HEK293 (cell line): ENCODE measurements at regions not wholly inside any gene's neighbourhood (a gene's known extent, or its start where the extent isn't known, plus 50 kb on each side); places are given as distances from the start of the nearest gene placed in this dataset.
A peak's percentile ranks its signal among the peaks of the same experiment; 100 is the strongest.

Source experiments
- CTCF ChIA-PET: fragments of 350-600 bp; formaldehyde crosslinking; extraction: SDS; loops from one replicate; lab custom pipeline; 2021; ENCODE audit warnings: antibody characterized with exemption; lab: Yijun Ruan, JAX
- POLR2A ChIA-PET: fragments of 300-600 bp; formaldehyde crosslinking; extraction: SDS; loops from one replicate; lab custom pipeline; 2020; ENCODE audit warnings: antibody characterized with exemption, inconsistent platforms; lab: Yijun Ruan, JAX
- H3K27ac ChIP-seq: fragments of 200-500 bp; sonication (Bioruptor generic); 2 replicates; pipeline ENCODE4 v1.5.1; 2014; ENCODE audit warnings: low read depth, low read length, control low read depth, inconsistent platforms; ENCODE audit errors: extremely low read depth
- H3K36me3 ChIP-seq, 2 experiments: fragments of 200-500 bp in 1 of 2; sonication (Bioruptor generic) in 1 of 2; 1 replicate in 1 of 2; 2 replicates in 1 of 2; pipeline ENCODE4 v1.5.1; 2014 to 2017; ENCODE audit warnings: inconsistent platforms in 2 of 2, low read length in 2 of 2; ENCODE audit not compliant: control insufficient read depth in 2 of 2, insufficient read depth in 1 of 2
- H3K4me1 ChIP-seq: fragments of 200-500 bp; sonication (Bioruptor generic); 2 replicates; pipeline ENCODE4 v1.5.1; 2014; ENCODE audit warnings: mild to moderate bottlenecking, low read length, inconsistent platforms; ENCODE audit not compliant: control insufficient read depth, insufficient read depth
- H3K4me3 ChIP-seq: 2 replicates; pipeline ENCODE4 v1.5.1; 2011; ENCODE audit warnings: low read depth, mild to moderate bottlenecking, control low read depth, low read length, moderate library complexity
- H3K9me3 ChIP-seq: fragments of 200-500 bp; sonication (Bioruptor generic); 2 replicates; pipeline ENCODE4 v1.5.1; 2014; ENCODE audit warnings: low read depth, low read length, inconsistent platforms; ENCODE audit not compliant: control insufficient read depth, insufficient read depth
- CTCF ChIP-seq: fragments of 450-650 bp; formaldehyde crosslinking; IDR thresholded peaks from 2 replicates; pipeline ENCODE4 v1.5.1; 2016; ENCODE audit warnings: missing biosample characterization, missing genetic modification characterization
- FEZF1 ChIP-seq: fragments of 450-650 bp; formaldehyde crosslinking; IDR thresholded peaks from 2 replicates; pipeline ENCODE4 v1.5.1; 2016; ENCODE audit warnings: missing biosample characterization, missing genetic modification characterization
- GLIS2 ChIP-seq: fragments of 450-650 bp; formaldehyde crosslinking; IDR thresholded peaks from 2 replicates; pipeline ENCODE4 v1.5.1; 2016; ENCODE audit warnings: missing biosample characterization, missing genetic modification characterization
- PRDM10 ChIP-seq: fragments of 450-650 bp; formaldehyde crosslinking; IDR thresholded peaks from 2 replicates; pipeline ENCODE4 v1.5.1; 2016; ENCODE audit warnings: missing biosample characterization, missing genetic modification characterization
- SCRT1 ChIP-seq: fragments of 450-650 bp; formaldehyde crosslinking; IDR thresholded peaks from 2 replicates; pipeline ENCODE4 v1.5.1; 2016; ENCODE audit warnings: missing biosample characterization, missing genetic modification characterization, borderline replicate concordance
- ZBTB17 ChIP-seq: fragments of 450-650 bp; formaldehyde crosslinking; IDR thresholded peaks from 2 replicates; pipeline ENCODE4 v1.5.1; 2016; ENCODE audit warnings: missing biosample characterization, missing genetic modification characterization
- ZBTB20 ChIP-seq: fragments of 450-650 bp; formaldehyde crosslinking; IDR thresholded peaks from 2 replicates; pipeline ENCODE4 v1.5.1; 2016; ENCODE audit warnings: missing biosample characterization, missing genetic modification characterization
- ZIC2 ChIP-seq: fragments of 450-650 bp; formaldehyde crosslinking; IDR thresholded peaks from 2 replicates; pipeline ENCODE4 v1.5.1; 2016; ENCODE audit warnings: missing biosample characterization, missing genetic modification characterization
- ZNF155 ChIP-seq: fragments of 450-650 bp; formaldehyde crosslinking; IDR thresholded peaks from 2 replicates; pipeline ENCODE4 v1.5.1; 2016; ENCODE audit warnings: missing biosample characterization, missing genetic modification characterization
- ZNF174 ChIP-seq: fragments of 450-650 bp; formaldehyde crosslinking; IDR thresholded peaks from 2 replicates; pipeline ENCODE4 v1.5.0; 2017; ENCODE audit warnings: missing biosample characterization, mild to moderate bottlenecking, missing genetic modification characterization
- ZNF175 ChIP-seq: fragments of 450-650 bp; formaldehyde crosslinking; IDR thresholded peaks from 2 replicates; pipeline ENCODE4 v1.5.1; 2016; ENCODE audit warnings: missing biosample characterization, missing genetic modification characterization
- ZNF18 ChIP-seq: fragments of 450-650 bp; formaldehyde crosslinking; IDR thresholded peaks from 2 replicates; pipeline ENCODE4 v1.5.1; 2016; ENCODE audit warnings: missing biosample characterization, missing genetic modification characterization
- ZNF274 ChIP-seq, 2 experiments: fragments of 200-500 bp in 1 of 2; fragments of 450-650 bp in 1 of 2; sonication (Bioruptor generic) in 1 of 2; formaldehyde crosslinking in 1 of 2; IDR thresholded peaks; 2 replicates each; pipeline versions ENCODE4 v1.5.1 to v1.6.1; 2014 to 2016; ENCODE audit warnings: borderline replicate concordance in 1 of 2, inconsistent platforms in 1 of 2, low read length in 1 of 2, missing biosample characterization in 1 of 2, missing genetic modification characterization in 1 of 2
- ZNF350 ChIP-seq: fragments of 450-650 bp; formaldehyde crosslinking; IDR thresholded peaks from 2 replicates; pipeline ENCODE4 v1.5.0; 2017; ENCODE audit warnings: missing biosample characterization, mild to moderate bottlenecking, missing genetic modification characterization
- ZNF37A ChIP-seq: fragments of 450-650 bp; IDR thresholded peaks from 2 replicates; pipeline ENCODE4 v1.5.1; 2018; ENCODE audit warnings: missing biosample characterization, missing genetic modification characterization
- ZNF394 ChIP-seq: fragments of 450-650 bp; formaldehyde crosslinking; IDR thresholded peaks from 2 replicates; pipeline ENCODE4 v1.5.1; 2016; ENCODE audit warnings: missing biosample characterization, missing genetic modification characterization, mild to moderate bottlenecking, moderate library complexity, borderline replicate concordance
- ZNF404 ChIP-seq: fragments of 450-650 bp; formaldehyde crosslinking; IDR thresholded peaks from 2 replicates; pipeline ENCODE4 v1.5.1; 2017; ENCODE audit warnings: missing biosample characterization, missing genetic modification characterization
- ZNF416 ChIP-seq: fragments of 450-650 bp; formaldehyde crosslinking; IDR thresholded peaks from 2 replicates; pipeline ENCODE4 v1.5.1; 2016; ENCODE audit warnings: missing biosample characterization, missing genetic modification characterization
- ZNF473 ChIP-seq: fragments of 450-650 bp; formaldehyde crosslinking; IDR thresholded peaks from 2 replicates; pipeline ENCODE4 v1.5.1; 2017; ENCODE audit warnings: missing biosample characterization, missing genetic modification characterization
- ZNF544 ChIP-seq: fragments of 450-650 bp; formaldehyde crosslinking; IDR thresholded peaks from 2 replicates; pipeline ENCODE4 v1.5.0; 2017; ENCODE audit warnings: missing biosample characterization, missing genetic modification characterization
- ZNF654 ChIP-seq: fragments of 450-650 bp; formaldehyde crosslinking; IDR thresholded peaks from 2 replicates; pipeline ENCODE4 v1.5.1; 2016; ENCODE audit warnings: low read depth, missing biosample characterization, missing genetic modification characterization
- ZNF660 ChIP-seq: fragments of 450-650 bp; IDR thresholded peaks from 2 replicates; pipeline ENCODE4 v1.5.1; 2018; ENCODE audit warnings: missing biosample characterization, mild to moderate bottlenecking, missing genetic modification characterization
- ZNF677 ChIP-seq: fragments of 450-650 bp; IDR thresholded peaks from 2 replicates; pipeline ENCODE4 v1.5.0; 2018; ENCODE audit warnings: missing biosample characterization, mild to moderate bottlenecking, missing genetic modification characterization, moderate library complexity
- ZNF707 ChIP-seq: fragments of 450-650 bp; formaldehyde crosslinking; IDR thresholded peaks from 2 replicates; pipeline ENCODE4 v1.5.1; 2016; ENCODE audit warnings: missing biosample characterization, missing genetic modification characterization
- ZNF768 ChIP-seq: fragments of 450-650 bp; formaldehyde crosslinking; IDR thresholded peaks from 2 replicates; pipeline ENCODE4 v1.5.1; 2018; ENCODE audit warnings: missing biosample characterization, mild to moderate bottlenecking, missing genetic modification characterization
- ZSCAN23 ChIP-seq: fragments of 450-650 bp; formaldehyde crosslinking; IDR thresholded peaks from 2 replicates; pipeline ENCODE4 v1.5.1; 2016; ENCODE audit warnings: missing biosample characterization, missing genetic modification characterization

- no peaks in the 10 kb centered on the region for H3K4me1 ChIP-seq
- ChIA-PET CTCF (interaction anchor here (0.6 to 9.6 kb wide), 37 partner anchors 9 to 685 kb away, joined by 3 to 212 read pairs (median 5); partner anchors contain the start of genes ARHGEF37, CSNK1A1, IL17B and PCYOX1L), POLR2A (no interaction called here)
- no peak overlapping the region for H3K27ac ChIP-seq
- TF ChIP-seq ZIC2: no peak
- TF ChIP-seq ZNF274 (IDR thresholded peaks at IDR 0.05; ENCODE audit: low read length): no peak
- TF ChIP-seq ZNF274 (tag by site-specific recombination; IDR thresholded peaks at IDR 0.05; ENCODE audit: borderline replicate concordance): no peak
- TF ChIP-seq ZNF544 (tag by site-specific recombination): no peak
- TF ChIP-seq GLIS2 (tag by site-specific recombination): no peak
- no peak for TF ChIP-seq ZNF350 (tag by site-specific recombination)
- TF ChIP-seq SCRT1 (tag by site-specific recombination): no peak
- TF ChIP-seq ZNF175 (tag by site-specific recombination): no peak
- TF ChIP-seq ZSCAN23 (tag by site-specific recombination): no peak
- no peak for TF ChIP-seq ZNF654
- TF ChIP-seq ZNF660 (tag by site-specific recombination): no peak
- no peak for TF ChIP-seq ZNF404
- no peak for TF ChIP-seq ZBTB20 (tag by site-specific recombination)
- no peaks in the 10 kb centered on the region for H3K36me3 ChIP-seq
- H3K9me3 ChIP-seq: no peaks in the 10 kb centered on the region
- no peak overlapping the region for H3K4me3 ChIP-seq
Observed at GRCh38 chr5:149435015-149435376, 55.9 kb upstream of the IL17B start.

- H3K4me3 ChIP-seq: no peak overlapping the region
- H3K4me1 ChIP-seq: no peaks in the 10 kb centered on the region
- no peaks in the 10 kb centered on the region for H3K36me3 ChIP-seq
- H3K27ac ChIP-seq: no peak overlapping the region
- TF ChIP-seq ZNF37A (no peak), PRDM10 (peak; percentile 12; the same call in 1 of the 2 replicates), ZNF155 (tag by site-specific recombination) (no peak), ZNF18 (no peak), ZBTB17 (no peak), FEZF1 (tag by site-specific recombination) (no peak), ZNF768 (tag by site-specific recombination) (no peak), ZNF707 (tag by site-specific recombination) (no peak), ZNF394 (no peak), ZNF350 (tag by site-specific recombination) (no peak), ZNF416 (tag by site-specific recombination) (no peak), ZNF654 (peak; percentile 66), ZNF677 (tag by site-specific recombination) (no peak), CTCF (peak; percentile 83), ZNF473 (tag by site-specific recombination) (no peak), ZNF174 (tag by site-specific recombination) (no peak)
- no peaks in the 10 kb centered on the region for H3K9me3 ChIP-seq
- POLR2A ChIA-PET: no interaction called here
- CTCF ChIA-PET: interaction anchor here (0.6 to 9.6 kb wide), 45 partner anchors 9 to 184 kb away, joined by 3 to 212 read pairs (median 5); partner anchors contain the start of genes ARHGEF37, CSNK1A1, IL17B and PCYOX1L
Observed at GRCh38 chr5:149434162-149435014, 55.3 kb upstream of the IL17B start.
